Fibroblast of the aortic adventitia (primary cell): ENCODE measurements at regions not wholly inside any gene's neighbourhood (a gene's known extent, or its start where the extent isn't known, plus 50 kb on each side); places are given as distances from the start of the nearest gene placed in this dataset.

Source experiments
- DNase-seq: peaks from one replicate; pipeline ENCODE4 v3.0.0-alpha.2; 2010; ENCODE audit warnings: low read depth
- H3K4me3 ChIP-seq: 2 replicates; pipeline ENCODE4 v1.5.1; 2011; ENCODE audit warnings: low read depth, mild to moderate bottlenecking, control low read depth, low read length, moderate library complexity
- CTCF ChIP-seq: IDR thresholded peaks from 2 replicates; pipeline ENCODE4 v1.5.1; 2011; ENCODE audit warnings: mild to moderate bottlenecking, low read length, control low read depth, inconsistent platforms; ENCODE audit not compliant: insufficient read depth

- H3K4me3 ChIP-seq: no peak overlapping the region
- DNase-seq: no peak
Observed at GRCh38 chr2:122011493-122012270, 256.2 kb downstream of the TSN start.

GRCh38 chr2:122018736-122019135 lies 263.3 kb downstream of the TSN start:
- DNase-seq: no peak
- no peak for TF ChIP-seq CTCF
- no peak overlapping the region for H3K4me3 ChIP-seq

More at GRCh38 chr2:122011493-122012270, 256.2 kb downstream of the TSN start:
- no peak for TF ChIP-seq CTCF

- no peak for TF ChIP-seq CTCF
- DNase-seq: no peak
- no peak overlapping the region for H3K4me3 ChIP-seq
Observed at GRCh38 chr2:122019724-122020123, 264.3 kb downstream of the TSN start.

GRCh38 chr2:122020377-122020776 lies 264.9 kb downstream of the TSN start:
- no peak for TF ChIP-seq CTCF
- H3K4me3 ChIP-seq: no peak overlapping the region
- DNase-seq: no peak

DNA sequence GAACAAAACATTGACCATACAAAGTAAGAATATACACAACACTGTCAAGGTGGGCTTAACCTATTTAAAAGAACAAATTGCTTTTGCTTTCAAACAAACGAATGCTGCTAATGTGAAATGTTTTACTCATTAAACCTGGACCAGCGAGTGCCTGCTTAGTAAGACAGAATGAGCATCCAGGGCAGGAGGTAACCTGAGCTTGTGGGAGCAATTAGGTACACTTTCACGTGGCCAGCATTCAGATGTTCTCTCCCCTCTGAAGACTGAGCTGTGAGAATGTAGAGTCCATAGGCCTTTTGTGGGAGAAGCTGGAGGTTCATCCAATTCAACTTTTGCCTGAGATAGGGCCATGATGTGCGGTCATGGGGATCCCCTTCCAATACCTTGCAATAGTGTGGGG lies 266.5 kb downstream of the TSN start:
- no peak for TF ChIP-seq CTCF
- no peak overlapping the region for H3K4me3 ChIP-seq
- no peak for DNase-seq

GRCh38 chr2:122022531-122022930 lies 267.1 kb downstream of the TSN start:
- no peak for DNase-seq
- no peak overlapping the region for H3K4me3 ChIP-seq
- TF ChIP-seq CTCF: no peak
